ENCODE measurements at regions not wholly inside any gene's neighbourhood (a gene's known extent, or its start where the extent isn't known, plus 50 kb on each side); places are given as distances from the start of the nearest gene placed in this dataset.

- TF ChIP-seq ZNF132 (tag by site-specific recombination; IDR thresholded peaks at IDR 0.05; ENCODE audit: borderline replicate concordance) = no peak
Observed at GRCh38 chr6:137378090-137378369, 116.2 kb downstream of the OLIG3 start (continued).

- CTCF ChIA-PET = interaction anchor here (1.0 to 1.1 kb wide), 2 partner anchors 258 to 326 kb away, joined by 3 to 4 read pairs; no protein-coding TSS in a partner anchor
- Histone ChIP-seq H3K4me1 (ENCODE audit: control insufficient read depth, insufficient read depth, low read length) (no peaks in the 10 kb centered on the region), H3K9me3 (ENCODE audit: control insufficient read depth, insufficient read depth, low read depth, low read length) (no peaks in the 10 kb centered on the region), H3K4me3 (ENCODE audit: low read depth, low read length) (no peak overlapping the region), H3K36me3 (ENCODE audit: control insufficient read depth in 2 of 2, insufficient read depth in 1 of 2, low read length in 2 of 2) (no peaks in the 10 kb centered on the region), H3K27ac (ENCODE audit: extremely low read depth, low read depth, low read length) (no peak overlapping the region)
- POLR2A ChIA-PET = no interaction called here
- TF ChIP-seq ZNF266 (tag by site-specific recombination; IDR thresholded peaks at IDR 0.05; ENCODE audit: low read depth) (no peak), ZBTB20 (tag by site-specific recombination; IDR thresholded peaks at IDR 0.05) (no peak), HOXD13 (CRISPR knock-in tag; IDR thresholded peaks at IDR 0.05; ENCODE audit: borderline replicate concordance) (no peak), ZBTB26 (tag by site-specific recombination; optimal IDR thresholded peaks at IDR 0.05) (no peak), ZNF416 (tag by site-specific recombination; IDR thresholded peaks at IDR 0.05) (no peak), MZF1 (tag by site-specific recombination; IDR thresholded peaks at IDR 0.05; ENCODE audit: borderline replicate concordance) (no peak), ZSCAN23 (tag by site-specific recombination; IDR thresholded peaks at IDR 0.05) (no peak), ZNF776 (tag by site-specific recombination; IDR thresholded peaks at IDR 0.05; ENCODE audit: borderline replicate concordance) (no peak), FEZF1 (tag by site-specific recombination; IDR thresholded peaks at IDR 0.05) (no peak), ZNF830 (tag by site-specific recombination; IDR thresholded peaks at IDR 0.05; ENCODE audit: low read depth) (no peak), ZNF610 (tag by site-specific recombination; IDR thresholded peaks at IDR 0.05; ENCODE audit: borderline replicate concordance) (no peak), ZNF670 (tag by site-specific recombination; IDR thresholded peaks at IDR 0.05; ENCODE audit: low read depth) (no peak), ZBTB48 (tag by site-specific recombination; IDR thresholded peaks at IDR 0.05) (no peak), ZBTB10 (tag by site-specific recombination; IDR thresholded peaks at IDR 0.05) (no peak)
Observed at GRCh38 chr6:137373296-137373695, 120.9 kb downstream of the OLIG3 start.

- Histone ChIP-seq H3K36me3 (ENCODE audit: control insufficient read depth in 2 of 2, insufficient read depth in 1 of 2, low read length in 2 of 2) (no peaks in the 10 kb centered on the region), H3K27ac (ENCODE audit: extremely low read depth, low read depth, low read length) (no peak overlapping the region), H3K4me1 (ENCODE audit: control insufficient read depth, insufficient read depth, low read length) (no peaks in the 10 kb centered on the region), H3K9me3 (ENCODE audit: control insufficient read depth, insufficient read depth, low read depth, low read length) (no peaks in the 10 kb centered on the region), H3K4me3 (ENCODE audit: low read depth, low read length) (no peak overlapping the region)
- ChIA-PET POLR2A (no interaction called here), CTCF (interaction anchor here (0.7 to 2.3 kb wide), 5 partner anchors 13 to 326 kb away, joined by 3 to 9 read pairs (median 3); no protein-coding TSS in a partner anchor)
- no peak for TF ChIP-seq ZBTB44 (tag by site-specific recombination; IDR thresholded peaks at IDR 0.05)
- TF ChIP-seq SP3 (tag by site-specific recombination; IDR thresholded peaks at IDR 0.05) = no peak
- no peak for TF ChIP-seq OVOL3 (tag by site-specific recombination; IDR thresholded peaks at IDR 0.05)
- TF ChIP-seq ZBTB6 (tag by site-specific recombination; IDR thresholded peaks at IDR 0.05) = no peak
- no peak for TF ChIP-seq ZNF555 (tag by site-specific recombination; conservative IDR thresholded peaks at IDR 0.05)
- no peak for TF ChIP-seq ZNF830 (tag by site-specific recombination; IDR thresholded peaks at IDR 0.05; ENCODE audit: low read depth)
- TF ChIP-seq ZNF624 (tag by site-specific recombination; IDR thresholded peaks at IDR 0.05) = no peak
- no peak for TF ChIP-seq ZNF114 (tag by site-specific recombination; IDR thresholded peaks at IDR 0.05)
- TF ChIP-seq ZNF248 (tag by site-specific recombination; IDR thresholded peaks at IDR 0.05) = no peak
- no peak for TF ChIP-seq KLF7 (tag by site-specific recombination; IDR thresholded peaks at IDR 0.05; ENCODE audit: borderline replicate concordance)
- no peak for TF ChIP-seq ZNF701 (tag by site-specific recombination; IDR thresholded peaks at IDR 0.05)
- no peak for TF ChIP-seq ZNF2 (tag by site-specific recombination; IDR thresholded peaks at IDR 0.05)
- no peak for TF ChIP-seq REPIN1 (tag by site-specific recombination; IDR thresholded peaks at IDR 0.05; ENCODE audit: low read depth)
- no peak for TF ChIP-seq ZNF214 (tag by site-specific recombination; IDR thresholded peaks at IDR 0.05; ENCODE audit: borderline replicate concordance)
- TF ChIP-seq KLF1 (tag by site-specific recombination; IDR thresholded peaks at IDR 0.05) = no peak
- no peak for TF ChIP-seq ZNF561 (tag by site-specific recombination; IDR thresholded peaks at IDR 0.05; ENCODE audit: borderline replicate concordance)
Observed at GRCh38 chr6:137372532-137372931, 121.7 kb downstream of the OLIG3 start.
